LNCAP (cell line): ENCODE measurements at regions not wholly inside any gene's neighbourhood (a gene's known extent, or its start where the extent isn't known, plus 50 kb on each side); places are given as distances from the start of the nearest gene placed in this dataset.

Experiments used
- TF ChIP-seq, protein P1 (sequence below): fragments of 450-650 bp; IDR thresholded peaks from 2 replicates; pipeline ENCODE4 v1.5.1; 2017; ENCODE audit warnings: mild to moderate bottlenecking

DNA sequence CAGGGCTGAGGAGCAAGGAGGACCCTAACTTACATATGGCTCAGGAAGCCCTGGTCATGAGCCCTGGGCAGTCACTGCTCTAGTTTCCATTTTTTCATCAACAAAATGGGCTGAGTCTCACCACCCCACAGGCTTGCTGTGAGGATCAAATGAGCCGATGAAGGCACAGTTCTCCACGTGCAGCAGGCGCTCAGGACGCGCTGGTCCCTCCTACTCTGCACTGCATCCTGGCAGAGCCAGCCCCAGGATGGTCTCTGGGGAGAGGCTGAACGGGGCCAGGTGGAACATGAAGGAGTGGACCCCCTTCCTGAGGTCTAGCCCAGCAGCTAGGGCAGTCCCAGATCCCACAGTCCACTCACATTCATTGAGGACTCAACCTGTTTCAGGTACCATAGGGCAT lies 349.3 kb downstream of the PTPRU start:
- TF ChIP-seq, protein P1, sequence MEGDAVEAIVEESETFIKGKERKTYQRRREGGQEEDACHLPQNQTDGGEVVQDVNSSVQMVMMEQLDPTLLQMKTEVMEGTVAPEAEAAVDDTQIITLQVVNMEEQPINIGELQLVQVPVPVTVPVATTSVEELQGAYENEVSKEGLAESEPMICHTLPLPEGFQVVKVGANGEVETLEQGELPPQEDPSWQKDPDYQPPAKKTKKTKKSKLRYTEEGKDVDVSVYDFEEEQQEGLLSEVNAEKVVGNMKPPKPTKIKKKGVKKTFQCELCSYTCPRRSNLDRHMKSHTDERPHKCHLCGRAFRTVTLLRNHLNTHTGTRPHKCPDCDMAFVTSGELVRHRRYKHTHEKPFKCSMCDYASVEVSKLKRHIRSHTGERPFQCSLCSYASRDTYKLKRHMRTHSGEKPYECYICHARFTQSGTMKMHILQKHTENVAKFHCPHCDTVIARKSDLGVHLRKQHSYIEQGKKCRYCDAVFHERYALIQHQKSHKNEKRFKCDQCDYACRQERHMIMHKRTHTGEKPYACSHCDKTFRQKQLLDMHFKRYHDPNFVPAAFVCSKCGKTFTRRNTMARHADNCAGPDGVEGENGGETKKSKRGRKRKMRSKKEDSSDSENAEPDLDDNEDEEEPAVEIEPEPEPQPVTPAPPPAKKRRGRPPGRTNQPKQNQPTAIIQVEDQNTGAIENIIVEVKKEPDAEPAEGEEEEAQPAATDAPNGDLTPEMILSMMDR = no peak

GRCh38 chr1:29585201-29585600 lies 348.9 kb downstream of the PTPRU start:
- TF ChIP-seq, protein P1 = no peak

GRCh38 chr1:29584776-29585175 lies 348.5 kb downstream of the PTPRU start:
- TF ChIP-seq, protein P1 = no peak

GRCh38 chr1:29584362-29584761 lies 348.0 kb downstream of the PTPRU start:
- TF ChIP-seq, protein P1 = no peak

GRCh38 chr1:29583727-29584126 lies 347.4 kb downstream of the PTPRU start:
- TF ChIP-seq, protein P1 = no peak

GRCh38 chr1:29581256-29581655 lies 344.9 kb downstream of the PTPRU start:
- TF ChIP-seq, protein P1 = no peak

GRCh38 chr1:29579821-29580425 lies 343.6 kb downstream of the PTPRU start:
- TF ChIP-seq, protein P1 = no peak

DNA sequence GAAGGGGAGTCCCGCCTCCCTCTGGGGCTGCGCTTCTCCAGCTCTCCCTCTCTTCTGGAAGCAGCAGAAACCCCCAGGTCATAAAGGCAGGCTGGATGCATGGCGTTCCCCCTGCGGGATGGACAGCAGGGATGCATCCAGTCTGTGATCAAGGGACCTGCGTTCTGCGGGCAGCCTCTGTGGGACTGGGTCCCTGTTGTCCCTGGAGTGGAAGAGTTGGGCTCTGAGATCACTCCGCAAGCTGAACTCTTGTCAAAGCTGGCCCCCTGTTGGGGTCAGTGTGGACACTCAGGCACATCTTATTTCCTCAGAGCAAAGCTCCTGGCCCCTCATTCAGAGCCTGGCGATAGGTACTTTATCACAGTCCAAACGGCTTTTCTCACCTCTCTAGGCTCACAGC lies 341.2 kb downstream of the PTPRU start:
- TF ChIP-seq, protein P1 = no peak
